ENCODE measurements at regions not wholly inside any gene's neighbourhood (a gene's known extent, or its start where the extent isn't known, plus 50 kb on each side); places are given as distances from the start of the nearest gene placed in this dataset.

DNA sequence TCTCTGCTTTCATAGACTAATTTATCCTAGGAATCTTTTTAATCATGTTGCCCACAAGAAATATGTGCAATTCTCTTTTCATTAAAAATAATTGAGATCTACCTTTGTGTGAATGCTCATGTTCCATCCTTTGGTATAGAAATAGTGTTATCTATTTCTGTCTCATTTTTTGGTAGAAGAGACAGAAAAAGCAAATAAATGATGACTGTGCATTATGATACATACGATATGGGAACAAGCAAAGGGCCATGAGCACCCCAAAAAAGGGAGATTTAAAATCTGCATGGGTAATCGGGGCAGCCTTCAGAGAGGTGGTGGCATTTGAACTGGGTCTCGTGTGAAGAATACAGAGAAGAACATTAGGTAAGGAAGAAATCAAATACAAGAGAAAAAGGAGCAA, 1197.5 kb upstream of the AUTS2 start:
- no peak for TF ChIP-seq POLR2AphosphoS5 (IDR thresholded peaks at IDR 0.05)
- no peak for TF ChIP-seq EP300 (IDR thresholded peaks at IDR 0.05)
